H1 (cell line): ENCODE measurements at regions not wholly inside any gene's neighbourhood (a gene's known extent, or its start where the extent isn't known, plus 50 kb on each side); places are given as distances from the start of the nearest gene placed in this dataset.

Experiments
- CTCF ChIA-PET: fragments of 300-600 bp; sonication (Branson Sonifier 250); formaldehyde crosslinking; loops from one replicate; lab custom pipeline; 2021; ENCODE audit not compliant: partially characterized antibody; lab: Charles Lee
- POLR2A ChIA-PET: fragments of 300-600 bp; sonication (Branson Sonifier 250); formaldehyde crosslinking; loops from one replicate; lab custom pipeline; 2021; ENCODE audit warnings: inconsistent platforms; ENCODE audit not compliant: partially characterized antibody; lab: Charles Lee
- DNase-seq, 2 experiments: peaks; one replicate each; pipeline versions ENCODE4 v3.0.0 to v3.0.0-alpha.2; 2010 to 2022; ENCODE audit warnings: low spot score in 2 of 2, low read depth in 1 of 2, mixed read lengths in 1 of 2
- FAIRE-seq: peaks from 2 replicates; lab custom pipeline; 2011; peaks lifted over from hg19 to GRCh38; lab: Jason Lieb, UNC
- H2AFZ ChIP-seq: 2 replicates; pipeline ENCODE4 v1.8.1; 2012; ENCODE audit warnings: low read length, inconsistent platforms
- H2AK5ac ChIP-seq: 2 replicates; pipeline ENCODE4 v1.6.1; 2013; ENCODE audit warnings: low read depth, low read length
- H2BK120ac ChIP-seq: replicated peaks from 2 replicates; pipeline ENCODE3; 2013; ENCODE audit warnings: low read depth, low read length, inconsistent platforms
- H2BK12ac ChIP-seq: 2 replicates; pipeline ENCODE4 v1.6.1; 2013; ENCODE audit warnings: low read depth, low read length
- H2BK15ac ChIP-seq: 2 replicates; pipeline ENCODE4 v1.6.1; 2013; ENCODE audit warnings: low read length
- H2BK20ac ChIP-seq: 2 replicates; pipeline ENCODE4 v1.6.1; 2013; ENCODE audit warnings: low read length
- H2BK5ac ChIP-seq: 2 replicates; pipeline ENCODE4 v1.6.1; 2013; ENCODE audit warnings: low read depth, low read length
- H3K14ac ChIP-seq: 2 replicates; pipeline ENCODE4 v1.6.1; 2013; ENCODE audit warnings: inconsistent platforms; ENCODE audit not compliant: insufficient read length
- H3K18ac ChIP-seq: 2 replicates; pipeline ENCODE4 v1.6.1; 2013; ENCODE audit warnings: low read length; ENCODE audit errors: extremely low read depth
- H3K23ac ChIP-seq: 2 replicates; pipeline ENCODE4 v1.6.1; 2013; ENCODE audit warnings: inconsistent platforms; ENCODE audit not compliant: insufficient read length
- H3K23me2 ChIP-seq: 2 replicates; pipeline ENCODE4 v1.6.1; 2013; ENCODE audit warnings: low read depth, low read length
- H3K27ac ChIP-seq: 2 replicates; pipeline ENCODE4 v1.6.1; 2011; ENCODE audit warnings: low read depth, low read length, inconsistent platforms
- H3K27me3 ChIP-seq, 4 experiments: replicated peaks in 1 of 4; 1 replicate in 1 of 4; 2 replicates in 3 of 4; pipeline versions ENCODE4 v1.6.1 to v1.8.1; 2011 to 2013; ENCODE audit warnings: low read length in 3 of 4, mild to moderate bottlenecking in 3 of 4, inconsistent platforms in 2 of 4, mixed read lengths in 2 of 4, moderate library complexity in 1 of 4; ENCODE audit not compliant: control insufficient read depth in 3 of 4, insufficient read depth in 3 of 4; ENCODE audit errors: extremely low read depth in 1 of 4
- H3K36me3 ChIP-seq, 4 experiments: 2 replicates each; pipeline versions ENCODE4 v1.6.1 to v1.8.1; 2011 to 2013; ENCODE audit warnings: mild to moderate bottlenecking in 4 of 4, low read length in 3 of 4, moderate library complexity in 2 of 4, control low read depth in 1 of 4, inconsistent platforms in 1 of 4; ENCODE audit not compliant: insufficient read depth in 4 of 4, control insufficient read depth in 2 of 4
- H3K4ac ChIP-seq: replicated peaks from 2 replicates; pipeline ENCODE3; 2013; ENCODE audit warnings: low read length, low read depth, mixed read lengths, inconsistent platforms; ENCODE audit not compliant: insufficient read length
- H3K4me1 ChIP-seq, 4 experiments: replicated peaks in 1 of 4; 1 replicate in 1 of 4; 2 replicates in 3 of 4; pipeline versions ENCODE4 v1.6.1 to v1.8.1; 2011 to 2013; ENCODE audit warnings: low read length in 3 of 4, inconsistent platforms in 2 of 4, mixed read lengths in 1 of 4; ENCODE audit not compliant: insufficient read depth in 4 of 4, control insufficient read depth in 3 of 4
- H3K4me2 ChIP-seq, 2 experiments: 2 replicates each; pipeline versions ENCODE4 v1.6.1 to v1.8.1; 2011 to 2013; ENCODE audit warnings: low read depth in 2 of 2, low read length in 2 of 2, control low read depth in 1 of 2, inconsistent platforms in 1 of 2, mild to moderate bottlenecking in 1 of 2; ENCODE audit not compliant: insufficient read depth in 1 of 2
- H3K4me3 ChIP-seq, 4 experiments: fragments of 200-600, 300-600 bp in 1 of 4; sonication (generic), shearing (Covaris generic), sonication (Bioruptor Twin) in 1 of 4; 2 replicates each; pipeline versions ENCODE4 v1.5.1 to v1.8.1; 2011 to 2016; ENCODE audit warnings: low read length in 4 of 4, low read depth in 3 of 4, control low read depth in 2 of 4, inconsistent platforms in 2 of 4, mild to moderate bottlenecking in 2 of 4, mixed read lengths in 1 of 4, moderate library complexity in 1 of 4; ENCODE audit not compliant: insufficient read depth in 2 of 4; ENCODE audit errors: extremely low read depth in 1 of 4
- H3K56ac ChIP-seq: replicated peaks from 2 replicates; pipeline ENCODE3; 2013; ENCODE audit warnings: low read depth, mild to moderate bottlenecking, mixed read lengths, low read length, inconsistent platforms; ENCODE audit not compliant: insufficient read length
- H3K79me1 ChIP-seq: 2 replicates; pipeline ENCODE4 v1.6.1; 2013; ENCODE audit warnings: low read depth, low read length, control low read depth
- H3K79me2 ChIP-seq, 2 experiments: 2 replicates each; pipeline versions ENCODE4 v1.6.1 to v1.8.1; 2012 to 2013; ENCODE audit warnings: low read length in 2 of 2, mild to moderate bottlenecking in 2 of 2, inconsistent platforms in 1 of 2; ENCODE audit not compliant: insufficient read depth in 2 of 2, control insufficient read depth in 1 of 2
- H3K9ac ChIP-seq, 4 experiments: replicated peaks in 1 of 4; 1 replicate in 1 of 4; 2 replicates in 3 of 4; pipeline versions ENCODE4 v1.6.1 to v1.8.1; 2011 to 2013; ENCODE audit warnings: low read depth in 3 of 4, low read length in 3 of 4, control low read depth in 2 of 4, mild to moderate bottlenecking in 2 of 4, moderate library complexity in 2 of 4, inconsistent platforms in 1 of 4; ENCODE audit errors: extremely low read depth in 1 of 4
- H3K9me3 ChIP-seq, 2 experiments: 2 replicates each; pipeline versions ENCODE4 v1.6.1 to v1.8.1; 2012 to 2013; ENCODE audit warnings: mild to moderate bottlenecking in 2 of 2, moderate library complexity in 2 of 2, control low read depth in 1 of 2, inconsistent platforms in 1 of 2, low read depth in 1 of 2, low read length in 1 of 2, mixed read lengths in 1 of 2; ENCODE audit not compliant: insufficient read depth in 2 of 2
- H4K20me1 ChIP-seq, 2 experiments: replicated peaks in 1 of 2; 2 replicates each; pipeline versions ENCODE3 to v1.8.1; 2011 to 2013; ENCODE audit warnings: inconsistent platforms in 2 of 2, low read length in 2 of 2, mild to moderate bottlenecking in 1 of 2; ENCODE audit not compliant: insufficient read depth in 2 of 2, control insufficient read depth in 1 of 2
- H4K5ac ChIP-seq: 2 replicates; pipeline ENCODE4 v1.6.1; 2013; ENCODE audit warnings: low read length, low read depth, mixed read lengths, inconsistent platforms; ENCODE audit not compliant: insufficient read length
- H4K8ac ChIP-seq: 2 replicates; pipeline ENCODE4 v1.8.0; 2013; ENCODE audit warnings: mild to moderate bottlenecking, moderate library complexity, low read length, inconsistent platforms; ENCODE audit not compliant: insufficient read depth; ENCODE audit errors: extremely low read depth
- H4K91ac ChIP-seq: replicated peaks from 2 replicates; pipeline ENCODE3; 2013; ENCODE audit warnings: low read length, mixed read lengths, inconsistent platforms; ENCODE audit not compliant: insufficient read length
- BCL11A ChIP-seq, 2 experiments: IDR thresholded peaks; one replicate each; pipeline ENCODE4 v1.6.1; 2011; ENCODE audit warnings: low read depth in 2 of 2, low read length in 2 of 2, mild to moderate bottlenecking in 2 of 2
- CBX5 ChIP-seq: fragments of 300-800, 300-1000 bp; sonication (generic); IDR thresholded peaks from 2 replicates; pipeline ENCODE4 v1.7.1; 2016; ENCODE audit warnings: antibody characterized with exemption, low read length, low read depth
- CHD1 ChIP-seq: IDR thresholded peaks from 2 replicates; pipeline ENCODE4 v1.6.1; 2012; ENCODE audit warnings: low read depth, low read length, improper control_type of control experiment
- FOSL1 ChIP-seq: IDR thresholded peaks from 2 replicates; pipeline ENCODE4 v1.6.1; 2011; ENCODE audit warnings: mild to moderate bottlenecking, low read depth, low read length, moderate library complexity; ENCODE audit not compliant: insufficient read depth
- MAFK ChIP-seq: IDR thresholded peaks from 2 replicates; pipeline ENCODE4 v1.6.1; 2012; ENCODE audit warnings: low read depth, mild to moderate bottlenecking, improper control_type of control experiment, low read length
- POLR2A ChIP-seq, 2 experiments: IDR thresholded peaks; 1 replicate in 1 of 2; 2 replicates in 1 of 2; pipeline ENCODE4 v1.6.1; 2011; ENCODE audit warnings: low read depth in 2 of 2, low read length in 2 of 2, mild to moderate bottlenecking in 2 of 2; ENCODE audit errors: control extremely low read depth in 1 of 2
- RAD21 ChIP-seq, 2 experiments: IDR thresholded peaks in 1 of 2; conservative IDR thresholded peaks in 1 of 2; 2 replicates each; pipeline ENCODE4 v1.6.1; 2011; ENCODE audit warnings: low read depth in 2 of 2, low read length in 2 of 2, improper control_type of control experiment in 1 of 2, inconsistent platforms in 1 of 2, mild to moderate bottlenecking in 1 of 2, moderate library complexity in 1 of 2
- RNF2 ChIP-seq: fragments of 200-900, 300-1000 bp; sonication (generic); IDR thresholded peaks from 2 replicates; pipeline ENCODE4 v1.7.1; 2016; ENCODE audit warnings: borderline replicate concordance, low read depth, mild to moderate bottlenecking, antibody characterized with exemption, low read length; ENCODE audit not compliant: poor library complexity, severe bottlenecking; ENCODE audit errors: missing control alignments
- RXRA ChIP-seq: IDR thresholded peaks from 2 replicates; pipeline ENCODE4 v1.6.1; 2011; ENCODE audit warnings: low read depth, mild to moderate bottlenecking, low read length, moderate library complexity; ENCODE audit not compliant: insufficient read depth
- WGBS, 2 experiments: shearing (Covaris generic) in 1 of 2; methylation state at CpG; one replicate each; pipeline versions ENCODE4 v1.1.6 to v1.1.7; 2013 to 2015; ENCODE audit warnings: low lambda C conversion rate in 2 of 2, mixed read lengths in 2 of 2, inconsistent platforms in 1 of 2, low coverage in 1 of 2, missing lambda C conversion rate in 1 of 2; ENCODE audit not compliant: insufficient replicate concordance in 2 of 2, insufficient coverage in 1 of 2, insufficient read length in 1 of 2; ENCODE audit errors: extremely low coverage in 1 of 2, missing lambda C conversion rate in 1 of 2; 5-methylcytosine and 5-hydroxymethylcytosine counted together

DNA sequence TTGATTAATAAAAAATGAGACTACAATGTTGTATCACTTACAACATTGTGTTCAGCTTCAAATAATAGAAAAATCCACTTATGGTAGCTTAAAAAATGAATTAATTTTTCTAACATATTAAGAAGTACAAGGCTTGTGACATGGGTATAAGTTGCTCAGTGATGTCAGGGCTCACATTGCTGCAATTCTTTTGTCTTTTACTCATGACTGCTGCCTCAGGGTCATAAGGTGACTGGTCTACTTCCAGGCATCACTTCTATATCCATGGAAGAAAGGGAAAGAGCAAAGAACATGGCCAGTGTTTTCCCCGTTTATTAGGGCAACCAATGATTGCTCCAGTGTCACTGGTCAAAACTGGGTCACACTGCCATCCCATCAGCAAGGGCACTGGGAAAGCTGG is 295.3 kb downstream of the MAP2K4 start:
- Histone ChIP-seq H4K8ac (no peak overlapping the region), H2BK12ac (no peak overlapping the region)

More for the DNA sequence above, 295.3 kb downstream of the MAP2K4 start:
- Histone ChIP-seq H2BK15ac (no peak overlapping the region), H3K9ac (no peak overlapping the region), H3K56ac (no peak overlapping the region), H2BK5ac (no peak overlapping the region), H3K9me3 (peaks cover 0 to 4% of the 10 kb centered on the region in 2 experiments; a peak in 1 of 4 replicates), H3K27me3 (no peaks in the 10 kb centered on the region), H2AK5ac (no peak overlapping the region), H2BK120ac (no peak overlapping the region), H3K14ac (no peak overlapping the region), H3K79me1 (no peaks in the 10 kb centered on the region), H2BK20ac (no peak overlapping the region), H3K4me3 (no peak overlapping the region), H3K4ac (no peak overlapping the region), H3K4me2 (no peak overlapping the region), H2AFZ (no peak overlapping the region), H4K91ac (no peak overlapping the region), H4K5ac (no peak overlapping the region), H3K36me3 (no peaks in the 10 kb centered on the region), H4K20me1 (no peaks in the 10 kb centered on the region), H3K23ac (no peak overlapping the region), H3K23me2 (no peaks in the 10 kb centered on the region; the same call in 1 of the 2 replicates), H3K79me2 (no peaks in the 10 kb centered on the region), H3K27ac (no peak overlapping the region), H3K18ac (no peak overlapping the region), H3K4me1 (peaks cover 0 to 4% (median 0%) of the 10 kb centered on the region in 4 experiments; a peak in 1 of 7 replicates)
- DNase-seq (no peak), FAIRE-seq (no peak)
- WGBS, 2 experiments = 91% methylated on average over 1 of the region's 1 CpG; no CpG with 5 or more reads in 1 of the 2 experiments
- ChIA-PET CTCF (no interaction called here), POLR2A (no interaction called here)
- TF ChIP-seq CBX5 (no peak), RAD21 (IDR thresholded peaks at IDR 0.05 in 1 of 2, conservative IDR thresholded peaks at IDR 0.05 in 1 of 2; ENCODE audit: low read depth in 2 of 2, low read length in 2 of 2) (no peak), RNF2 (no peak), CHD1 (no peak), MAFK (no peak), BCL11A (IDR thresholded peaks at IDR 0.05; ENCODE audit: low read depth in 2 of 2, low read length in 2 of 2) (no peak), RXRA (no peak), POLR2A (IDR thresholded peaks at IDR 0.05; ENCODE audit: control extremely low read depth in 1 of 2, low read depth in 2 of 2, low read length in 2 of 2) (no peak), FOSL1 (no peak)
